Trophoblast cell (in vitro differentiated cells and primary cell): ENCODE measurements at regions not wholly inside any gene's neighbourhood (a gene's known extent, or its start where the extent isn't known, plus 50 kb on each side); places are given as distances from the start of the nearest gene placed in this dataset.

ENCODE experiments used
- DNase-seq, 2 donors: peaks; one replicate each; pipeline ENCODE4 v3.0.0-alpha.2; 2016
- H2AFZ ChIP-seq: 2 replicates; pipeline ENCODE4 v1.6.1; 2013; ENCODE audit warnings: low read length, moderate library complexity, mild to moderate bottlenecking; ENCODE audit not compliant: insufficient read depth, poor library complexity
- H2AK5ac ChIP-seq: 2 replicates; pipeline ENCODE4 v1.6.1; 2013; ENCODE audit warnings: mild to moderate bottlenecking, low read length
- H2BK120ac ChIP-seq: 2 replicates; pipeline ENCODE4 v1.6.1; 2013; ENCODE audit warnings: low read length, mild to moderate bottlenecking, moderate library complexity; ENCODE audit not compliant: insufficient read depth, poor library complexity
- H2BK12ac ChIP-seq: 2 replicates; pipeline ENCODE4 v1.6.1; 2013; ENCODE audit warnings: mild to moderate bottlenecking, low read length, moderate library complexity
- H2BK5ac ChIP-seq: 2 replicates; pipeline ENCODE4 v1.6.1; 2013; ENCODE audit warnings: low read length, low read depth, moderate library complexity, mild to moderate bottlenecking; ENCODE audit not compliant: poor library complexity
- H3K14ac ChIP-seq: 2 replicates; pipeline ENCODE4 v1.6.1; 2013; ENCODE audit warnings: mild to moderate bottlenecking, low read length
- H3K18ac ChIP-seq: 2 replicates; pipeline ENCODE4 v1.6.1; 2013; ENCODE audit warnings: mild to moderate bottlenecking, low read length
- H3K23ac ChIP-seq: 2 replicates; pipeline ENCODE4 v1.6.1; 2013; ENCODE audit warnings: low read length
- H3K27ac ChIP-seq: 2 replicates; pipeline ENCODE4 v1.5.1; 2013; ENCODE audit warnings: low read depth, mild to moderate bottlenecking, inconsistent platforms, low read length, moderate library complexity
- H3K27me3 ChIP-seq: 2 replicates; pipeline ENCODE4 v1.6.1; 2013; ENCODE audit warnings: inconsistent platforms, mild to moderate bottlenecking, low read length, moderate library complexity; ENCODE audit not compliant: insufficient read depth
- H3K36me3 ChIP-seq, 2 experiments: 1 replicate in 1 of 2; 2 replicates in 1 of 2; pipeline ENCODE4 v1.6.1; 2013; ENCODE audit warnings: low read length in 2 of 2, mild to moderate bottlenecking in 2 of 2, moderate library complexity in 1 of 2; ENCODE audit not compliant: insufficient read depth in 2 of 2, control insufficient read depth in 1 of 2
- H3K4ac ChIP-seq: 2 replicates; pipeline ENCODE4 v1.6.1; 2013; ENCODE audit warnings: low read depth, mild to moderate bottlenecking, low read length, moderate library complexity
- H3K4me1 ChIP-seq, 2 experiments: 1 replicate in 1 of 2; 2 replicates in 1 of 2; pipeline ENCODE4 v1.6.1; 2013; ENCODE audit warnings: low read length in 2 of 2, mild to moderate bottlenecking in 2 of 2, moderate library complexity in 1 of 2; ENCODE audit not compliant: insufficient read depth in 2 of 2, control insufficient read depth in 1 of 2
- H3K4me2 ChIP-seq: 2 replicates; pipeline ENCODE4 v1.6.1; 2013; ENCODE audit warnings: inconsistent platforms, mild to moderate bottlenecking, low read length, moderate library complexity
- H3K4me3 ChIP-seq: 2 replicates; pipeline ENCODE4 v1.5.1; 2013; ENCODE audit warnings: mild to moderate bottlenecking, low read depth, low read length, inconsistent platforms
- H3K79me1 ChIP-seq: one replicate; pipeline ENCODE4 v1.6.1; 2013; ENCODE audit warnings: low read length
- H3K79me2 ChIP-seq: 2 replicates; pipeline ENCODE4 v1.6.1; 2013; ENCODE audit warnings: low read length, mild to moderate bottlenecking; ENCODE audit not compliant: control insufficient read depth, insufficient read depth, poor library complexity
- H3K9ac ChIP-seq: 2 replicates; pipeline ENCODE4 v1.6.1; 2013; ENCODE audit warnings: mild to moderate bottlenecking, low read length
- H3K9me3 ChIP-seq: 2 replicates; pipeline ENCODE4 v1.6.1; 2013; ENCODE audit warnings: low read depth, mild to moderate bottlenecking, control low read depth, inconsistent platforms, low read length; ENCODE audit not compliant: insufficient read depth
- H4K12ac ChIP-seq: 2 replicates; pipeline ENCODE4 v1.6.1; 2013; ENCODE audit warnings: low read depth, mild to moderate bottlenecking, low read length, moderate library complexity
- H4K8ac ChIP-seq: 2 replicates; pipeline ENCODE4 v1.6.1; 2013; ENCODE audit warnings: low read depth, mild to moderate bottlenecking, low read length, moderate library complexity
- H4K91ac ChIP-seq: one replicate; pipeline ENCODE4 v1.6.1; 2013; ENCODE audit warnings: low read depth, mild to moderate bottlenecking, low read length, moderate library complexity
- WGBS: extraction: QIAGEN DNeasy Blood & Tissue Kit; methylation state at CpG from one replicate; pipeline ENCODE4 v1.1.7; 2013; ENCODE audit warnings: missing lambda C conversion rate; ENCODE audit not compliant: insufficient read length, insufficient coverage; ENCODE audit errors: extremely low coverage; 5-methylcytosine and 5-hydroxymethylcytosine counted together

DNA sequence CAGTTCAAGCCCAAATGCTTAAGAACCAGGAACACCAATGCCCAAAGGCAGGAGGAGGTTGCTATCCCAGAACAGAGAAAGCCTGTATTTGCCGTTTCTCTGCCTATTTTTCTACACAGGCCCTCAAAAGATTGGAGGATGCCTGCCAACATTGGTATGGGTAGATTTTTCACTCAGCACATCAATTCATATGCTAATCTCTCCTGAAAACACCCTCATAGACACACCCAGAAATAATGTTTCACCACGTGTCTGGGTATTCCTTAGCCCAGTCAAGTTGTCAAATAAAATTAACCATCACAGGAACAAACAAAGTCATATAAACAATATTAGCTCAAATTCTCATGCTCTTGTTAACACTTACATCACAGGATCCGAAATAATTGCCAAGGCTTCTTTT is 121.9 kb downstream of the RGS21 start:
- no peak overlapping the region for H3K4ac ChIP-seq
- no peak overlapping the region for H4K8ac ChIP-seq
- H2BK120ac ChIP-seq = no peak overlapping the region
- H3K27ac ChIP-seq = no peak overlapping the region
- no peaks in the 10 kb centered on the region for H3K27me3 ChIP-seq
- H3K23ac ChIP-seq = no peak overlapping the region
- no CpG with 5 or more reads among the region's 3 CpGs for WGBS
- no peak for DNase-seq
- H4K12ac ChIP-seq = no peak overlapping the region
- H3K14ac ChIP-seq = no peak overlapping the region
- no peak overlapping the region for H4K91ac ChIP-seq
- H3K4me3 ChIP-seq = no peak overlapping the region
- H3K36me3 ChIP-seq = no peaks in the 10 kb centered on the region
- no peak overlapping the region for H2BK12ac ChIP-seq
- H3K4me1 ChIP-seq = no peaks in the 10 kb centered on the region
- H2AK5ac ChIP-seq = no peak overlapping the region
- H3K79me2 ChIP-seq = no peaks in the 10 kb centered on the region
- H3K9ac ChIP-seq = no peak overlapping the region
- no peaks in the 10 kb centered on the region for H3K79me1 ChIP-seq
- no peak overlapping the region for H3K18ac ChIP-seq
- H3K4me2 ChIP-seq = no peak overlapping the region
- no peak overlapping the region for H2AFZ ChIP-seq
- no peaks in the 10 kb centered on the region for H3K9me3 ChIP-seq
- H2BK5ac ChIP-seq = no peak overlapping the region

GRCh38 chr1:192439373-192440025 is 122.7 kb downstream of the RGS21 start:
- Histone ChIP-seq H3K14ac (no peak overlapping the region), H3K18ac (no peak overlapping the region), H3K23ac (no peak overlapping the region), H3K27me3 (no peaks in the 10 kb centered on the region), H3K27ac (no peak overlapping the region), H4K12ac (no peak overlapping the region), H4K91ac (no peak overlapping the region), H2AK5ac (no peak overlapping the region), H3K4me2 (no peak overlapping the region), H3K79me1 (no peaks in the 10 kb centered on the region), H3K4ac (no peak overlapping the region), H3K36me3 (no peaks in the 10 kb centered on the region), H2BK120ac (no peak overlapping the region), H3K4me1 (no peaks in the 10 kb centered on the region), H2AFZ (no peak overlapping the region), H4K8ac (no peak overlapping the region), H2BK5ac (no peak overlapping the region), H3K79me2 (no peaks in the 10 kb centered on the region), H3K9ac (no peak overlapping the region), H3K9me3 (no peaks in the 10 kb centered on the region), H3K4me3 (no peak overlapping the region), H2BK12ac (no peak overlapping the region)
- WGBS = no CpG with 5 or more reads among the region's 6 CpGs
- no peak for DNase-seq

DNA sequence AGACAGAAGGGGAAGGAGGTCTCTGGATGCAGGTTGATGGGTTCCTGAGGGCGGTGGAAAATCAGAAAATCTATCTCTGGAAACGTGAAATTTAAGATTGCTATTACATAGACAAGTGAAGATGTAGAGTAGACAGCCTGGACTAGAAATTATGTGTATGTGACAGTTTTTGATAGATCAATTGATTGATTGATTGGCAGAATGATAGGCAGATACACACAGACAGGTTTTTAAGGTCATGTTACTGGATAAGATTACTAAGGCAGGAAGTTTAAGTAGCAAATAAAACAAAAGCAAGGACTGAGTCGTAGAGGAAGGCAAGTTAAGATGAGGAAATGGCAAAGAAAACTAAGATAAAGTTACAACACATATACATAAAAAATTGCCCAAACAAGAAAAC is 124.7 kb downstream of the RGS21 start:
- H2BK120ac ChIP-seq = no peak overlapping the region
- no peaks in the 10 kb centered on the region for H3K27me3 ChIP-seq
- no peak overlapping the region for H3K18ac ChIP-seq
- H3K9ac ChIP-seq = no peak overlapping the region
- H2AK5ac ChIP-seq = no peak overlapping the region
- H3K79me1 ChIP-seq = no peaks in the 10 kb centered on the region
- no peak for DNase-seq
- H2BK12ac ChIP-seq = no peak overlapping the region
- H3K36me3 ChIP-seq = no peaks in the 10 kb centered on the region
- no peaks in the 10 kb centered on the region for H3K79me2 ChIP-seq
- no CpG with 5 or more reads among the region's 3 CpGs for WGBS
- H3K9me3 ChIP-seq = no peaks in the 10 kb centered on the region
- no peak overlapping the region for H3K4me3 ChIP-seq
- no peak overlapping the region for H3K4ac ChIP-seq
- H4K91ac ChIP-seq = no peak overlapping the region
- H3K4me1 ChIP-seq = no peaks in the 10 kb centered on the region
- no peak overlapping the region for H4K12ac ChIP-seq
- no peak overlapping the region for H4K8ac ChIP-seq
- no peak overlapping the region for H2AFZ ChIP-seq
- H2BK5ac ChIP-seq = no peak overlapping the region
- no peak overlapping the region for H3K14ac ChIP-seq
- no peak overlapping the region for H3K4me2 ChIP-seq
- H3K23ac ChIP-seq = no peak overlapping the region
- H3K27ac ChIP-seq = no peak overlapping the region

GRCh38 chr1:192442736-192443135 is 125.9 kb downstream of the RGS21 start:
- Histone ChIP-seq H3K9me3 (no peaks in the 10 kb centered on the region), H3K4me3 (no peak overlapping the region), H4K12ac (no peak overlapping the region), H3K79me1 (no peaks in the 10 kb centered on the region), H4K8ac (no peak overlapping the region), H3K4ac (no peak overlapping the region), H3K27me3 (no peaks in the 10 kb centered on the region), H3K18ac (no peak overlapping the region), H3K79me2 (no peaks in the 10 kb centered on the region), H3K36me3 (no peaks in the 10 kb centered on the region), H3K4me2 (no peak overlapping the region), H2BK120ac (no peak overlapping the region), H3K9ac (no peak overlapping the region), H4K91ac (no peak overlapping the region), H3K23ac (no peak overlapping the region), H2AFZ (no peak overlapping the region), H3K4me1 (no peaks in the 10 kb centered on the region), H2BK12ac (no peak overlapping the region), H3K14ac (no peak overlapping the region), H2BK5ac (no peak overlapping the region), H2AK5ac (no peak overlapping the region), H3K27ac (no peak overlapping the region)
- no CpG with 5 or more reads among the region's 2 CpGs for WGBS
- no peak for DNase-seq
